AG10803 (cell line): ENCODE measurements at regions not wholly inside any gene's neighbourhood (a gene's known extent, or its start where the extent isn't known, plus 50 kb on each side); places are given as distances from the start of the nearest gene placed in this dataset.

ENCODE experiments used
- DNase-seq: peaks from one replicate; pipeline ENCODE4 v3.0.0; 2010; ENCODE audit warnings: low read depth
- H3K4me3 ChIP-seq: 2 replicates; pipeline ENCODE4 v1.5.1; 2011; ENCODE audit warnings: mild to moderate bottlenecking, low read length, control low read depth
- CTCF ChIP-seq: conservative IDR thresholded peaks from 2 replicates; pipeline ENCODE4 v1.5.1; 2011; ENCODE audit warnings: mild to moderate bottlenecking, low read length, control low read depth, inconsistent platforms

DNA sequence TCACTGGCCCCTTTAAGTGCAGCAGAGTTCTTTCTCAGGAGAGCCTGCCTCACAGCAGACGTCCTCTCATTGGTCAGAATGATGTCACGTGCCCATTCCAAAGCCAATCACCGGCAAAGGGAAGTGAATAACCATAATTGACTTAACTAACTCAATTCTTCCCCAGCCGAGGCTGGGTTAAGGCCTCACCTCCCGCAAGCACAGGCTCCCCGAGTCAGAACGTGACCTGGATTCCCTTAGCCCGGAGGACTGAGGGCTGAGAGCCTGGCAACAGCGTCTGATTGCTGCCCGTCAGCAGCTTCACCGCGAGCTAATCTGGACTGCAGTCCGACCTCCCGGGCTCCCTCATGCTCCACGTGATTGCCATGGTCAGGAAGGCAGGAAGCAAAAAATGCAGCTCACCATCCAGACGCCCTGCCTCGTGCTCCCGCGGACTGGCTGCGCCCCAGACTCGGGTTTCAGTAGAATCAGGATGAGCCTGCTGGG is 92.1 kb upstream of the FZD10 start:
- no peak overlapping the region for H3K4me3 ChIP-seq
- no peak for DNase-seq
- TF ChIP-seq CTCF, result no peak

DNA sequence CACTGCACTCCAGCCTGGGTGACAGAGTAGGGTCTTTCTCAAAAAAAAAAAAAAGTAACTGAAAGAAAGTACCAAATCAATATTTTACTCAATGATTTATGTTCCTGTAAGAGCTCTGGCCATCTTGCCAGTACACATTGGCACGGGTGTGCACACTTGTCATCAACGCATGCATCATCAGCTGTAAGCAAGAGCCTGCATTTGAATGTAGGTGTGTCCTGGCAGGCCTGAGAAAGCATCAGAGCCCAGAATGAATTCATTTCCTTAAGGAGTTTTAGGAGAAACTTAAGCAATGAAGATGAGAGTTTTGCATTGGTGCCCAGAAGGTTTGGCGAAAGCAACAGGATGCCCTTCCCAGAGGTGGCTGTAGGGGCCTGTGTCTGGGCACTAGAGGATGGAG is 88.5 kb upstream of the FZD10 start:
- DNase-seq, result no peak
- no peak for TF ChIP-seq CTCF

DNA sequence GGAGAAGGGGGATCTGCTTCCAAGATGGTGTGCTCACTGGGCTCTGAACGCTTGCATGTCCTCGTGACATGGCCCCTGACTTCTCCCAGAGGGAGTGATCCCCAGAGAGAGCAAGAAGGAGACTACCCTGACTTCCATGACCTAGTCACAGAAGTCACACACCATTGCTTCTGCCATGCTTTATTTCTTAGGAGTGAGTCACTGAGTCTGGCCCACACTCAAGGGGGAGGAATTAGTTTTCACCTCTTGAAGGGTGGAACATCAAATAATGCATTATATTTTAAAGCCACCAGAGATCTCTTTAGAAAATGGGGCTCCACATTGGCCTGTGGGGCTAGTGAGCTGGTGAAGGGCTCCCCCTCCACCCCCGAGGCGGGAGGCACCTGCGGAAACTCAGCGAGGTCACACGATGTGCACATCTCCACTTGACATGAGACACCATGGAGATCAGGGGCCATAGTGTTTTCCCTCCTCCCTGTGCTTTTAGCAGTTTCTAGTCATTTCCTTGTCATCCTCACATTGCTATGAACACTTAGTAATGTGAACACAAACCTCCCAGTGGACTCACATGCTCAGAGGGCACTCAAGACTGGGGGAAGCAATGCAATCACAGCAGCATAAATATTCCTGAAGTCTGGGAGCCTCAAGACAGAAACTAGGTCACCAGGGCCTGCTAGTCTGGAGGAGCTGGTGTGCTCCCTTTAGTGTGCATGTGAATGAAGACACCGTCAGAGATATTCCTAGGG is 87.4 kb upstream of the FZD10 start:
- no peak overlapping the region for H3K4me3 ChIP-seq
- no peak for TF ChIP-seq CTCF
- DNase-seq, result no peak

More for the DNA sequence above, 88.5 kb upstream of the FZD10 start:
- H3K4me3 ChIP-seq, result no peak overlapping the region

GRCh38 chr12:130075497-130076076 is 86.7 kb upstream of the FZD10 start:
- TF ChIP-seq CTCF, result no peak
- DNase-seq, result no peak
- H3K4me3 ChIP-seq, result no peak overlapping the region

DNA sequence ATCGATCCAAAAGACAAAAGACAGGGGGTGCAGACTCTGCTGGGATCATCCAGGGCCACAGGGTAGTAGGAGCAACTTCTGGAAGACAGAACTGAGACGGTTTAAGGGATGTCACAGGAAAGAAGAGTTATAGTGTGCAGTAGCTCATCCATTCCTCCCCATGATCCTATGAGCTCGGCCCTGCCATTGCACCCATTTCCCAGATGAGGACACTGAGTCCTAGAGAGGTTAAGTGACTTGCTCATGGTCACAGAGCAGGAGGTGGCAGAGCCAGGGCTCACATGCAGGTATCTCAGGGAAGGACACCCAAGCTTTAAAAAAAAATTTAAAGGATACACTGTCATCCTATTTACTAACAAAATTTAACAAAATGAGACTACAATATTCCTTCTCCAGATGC is 86.1 kb upstream of the FZD10 start:
- H3K4me3 ChIP-seq, result no peak overlapping the region
- no peak for DNase-seq
- TF ChIP-seq CTCF, result no peak

- H3K4me3 ChIP-seq, result no peak overlapping the region
- no peak for TF ChIP-seq CTCF
- DNase-seq, result no peak
Measured at GRCh38 chr12:130076752-130077151, 85.5 kb upstream of the FZD10 start.

DNA sequence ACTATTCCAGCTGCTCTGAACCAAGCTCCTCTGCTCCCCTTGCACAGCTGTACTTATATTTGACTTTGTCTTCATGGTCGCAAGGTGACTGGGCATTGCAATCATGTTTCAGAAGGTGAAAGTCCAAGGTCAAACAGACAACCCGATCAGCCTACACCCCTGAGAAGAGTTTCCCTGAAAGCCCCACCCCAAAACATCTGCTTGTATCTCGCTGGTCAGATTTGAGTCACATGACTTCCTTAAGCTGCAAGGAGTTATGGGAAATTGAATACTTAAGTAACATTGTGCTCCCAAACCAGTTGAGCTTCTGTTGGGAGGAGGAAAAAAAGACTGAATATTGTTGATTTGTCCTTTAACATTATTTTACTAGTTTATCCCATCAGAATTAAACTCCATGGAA is 83.4 kb upstream of the FZD10 start:
- no peak overlapping the region for H3K4me3 ChIP-seq
- no peak for TF ChIP-seq CTCF
- DNase-seq, result no peak
